ENCODE measurements at regions not wholly inside any gene's neighbourhood (a gene's known extent, or its start where the extent isn't known, plus 50 kb on each side); places are given as distances from the start of the nearest gene placed in this dataset.

GRCh38 chr14:48289701-48290100, 614.3 kb upstream of the MDGA2 start:
- no peak for TF ChIP-seq CTCF (conservative IDR thresholded peaks at IDR 0.05; ENCODE audit: low read depth, low read length)
- no peak for TF ChIP-seq EZH2 (IDR thresholded peaks at IDR 0.05; ENCODE audit: low read length, unreplicated experiment)
- TF ChIP-seq EZH2phosphoT487 (IDR thresholded peaks at IDR 0.05; ENCODE audit: borderline replicate concordance, low read length) = no peak
